Stimulated activated CD8-positive, alpha-beta memory T cell treated with anti-CD3 and anti-CD28 coated beads, Interleukin-7, amount 100 ng/mL, for 48 hours (primary cell): ENCODE measurements at regions not wholly inside any gene's neighbourhood (a gene's known extent, or its start where the extent isn't known, plus 50 kb on each side); places are given as distances from the start of the nearest gene placed in this dataset.
"Not testable (repeated sequence)": the region's sequence is repeated elsewhere in the genome, so short reads cannot be mapped to it uniquely, and the experiment has no call there.

Experiments
- DNase-seq, 2 donors: peaks; one replicate each; pipeline ENCODE4 v3.0.0-alpha.2; 2020; ENCODE audit warnings: low read depth in 1 of 2; ENCODE audit errors: extremely low read depth in 1 of 2

GRCh38 chr12:59517522-59517921 is 78.3 kb upstream of the SLC16A7 start:
- no peak for DNase-seq

- DNase-seq, result no peak
Observed at GRCh38 chr12:59500915-59501314, 94.9 kb upstream of the SLC16A7 start.

GRCh38 chr12:59500335-59500734 is 95.5 kb upstream of the SLC16A7 start:
- no peak for DNase-seq

- no peak for DNase-seq
Observed at GRCh38 chr12:59499774-59500173, 96.1 kb upstream of the SLC16A7 start.

- DNase-seq, result no peak
Observed at GRCh38 chr12:59494617-59495016, 101.2 kb upstream of the SLC16A7 start.

GRCh38 chr12:59491877-59492276 is 104.0 kb upstream of the SLC16A7 start:
- DNase-seq, result no peak

- DNase-seq, result no peak
Observed at GRCh38 chr12:59486827-59487226, 109.0 kb upstream of the SLC16A7 start.

GRCh38 chr12:59484575-59484974 is 111.3 kb upstream of the SLC16A7 start:
- no peak for DNase-seq

- not testable (repeated sequence) for DNase-seq
Observed at GRCh38 chr12:59474236-59474635, 121.6 kb upstream of the SLC16A7 start.

GRCh38 chr12:59472273-59472672 is 123.6 kb upstream of the SLC16A7 start:
- DNase-seq, result no peak

- DNase-seq, result no peak
Observed at GRCh38 chr12:59459966-59460660, 135.7 kb upstream of the SLC16A7 start.

- no peak for DNase-seq
Observed at GRCh38 chr12:59453475-59453874, 142.4 kb upstream of the SLC16A7 start.

- no peak for DNase-seq
Observed at GRCh38 chr12:59452746-59453145, 143.1 kb upstream of the SLC16A7 start.

GRCh38 chr12:59452259-59452658 is 143.6 kb upstream of the SLC16A7 start:
- DNase-seq, result no peak

GRCh38 chr12:59446116-59446515 is 149.7 kb upstream of the SLC16A7 start:
- no peak for DNase-seq

- no peak for DNase-seq
Observed at GRCh38 chr12:59444932-59445331, 150.9 kb upstream of the SLC16A7 start.

- no peak for DNase-seq
Observed at GRCh38 chr12:59432057-59432456, 163.8 kb upstream of the SLC16A7 start.

- DNase-seq, result no peak
Observed at GRCh38 chr12:59431266-59431665, 164.6 kb upstream of the SLC16A7 start.

GRCh38 chr12:59429766-59430165 is 166.1 kb upstream of the SLC16A7 start:
- DNase-seq, result no peak

- DNase-seq, result no peak
Observed at GRCh38 chr12:59425798-59426197, 170.0 kb upstream of the SLC16A7 start.

GRCh38 chr12:59424666-59425065 is 171.2 kb upstream of the SLC16A7 start:
- DNase-seq, result not testable (repeated sequence)

- DNase-seq, result no peak
Observed at GRCh38 chr12:59414051-59414450, 181.8 kb upstream of the SLC16A7 start.

- no peak for DNase-seq
Observed at GRCh38 chr12:59408431-59408830, 187.4 kb upstream of the SLC16A7 start.
